NOMO-1 treated with DMSO at 0.1 percent for 48 hours (cell line): ENCODE measurements at regions not wholly inside any gene's neighbourhood (a gene's known extent, or its start where the extent isn't known, plus 50 kb on each side); places are given as distances from the start of the nearest gene placed in this dataset.

Source experiments
- DNase-seq: peaks from one replicate; lab custom pipeline; 2025; ENCODE audit not compliant: unreplicated experiment; lab: John Stamatoyannopoulos, UW

GRCh38 chr11:116563028-116563711 is 209.6 kb downstream of the BUD13 start:
- DNase-seq = no peak

GRCh38 chr11:116560589-116560988 is 212.2 kb downstream of the BUD13 start:
- no peak for DNase-seq

- DNase-seq = no peak
These were observed 214.1 kb downstream of the BUD13 start for GRCh38 chr11:116558504-116559211.

- DNase-seq = no peak
These were observed 215.5 kb downstream of the BUD13 start for GRCh38 chr11:116557282-116557681.

- no peak for DNase-seq
These were observed 216.3 kb downstream of the BUD13 start for GRCh38 chr11:116556483-116556882.

GRCh38 chr11:116553482-116553881 is 219.3 kb downstream of the BUD13 start:
- DNase-seq = no peak

- DNase-seq = no peak
These were observed 221.2 kb downstream of the BUD13 start for GRCh38 chr11:116551576-116551975.

GRCh38 chr11:116548256-116548655 is 224.5 kb downstream of the BUD13 start:
- no peak for DNase-seq

GRCh38 chr11:116547571-116547970 is 225.2 kb downstream of the BUD13 start:
- DNase-seq = no peak

- DNase-seq = no peak
These were observed 226.9 kb downstream of the BUD13 start for GRCh38 chr11:116545912-116546311.

GRCh38 chr11:116544721-116545120 is 228.1 kb downstream of the BUD13 start:
- DNase-seq = no peak

GRCh38 chr11:116543911-116544475 is 228.8 kb downstream of the BUD13 start:
- no peak for DNase-seq

GRCh38 chr11:116543099-116543498 is 229.7 kb downstream of the BUD13 start:
- no peak for DNase-seq

- DNase-seq = no peak
These were observed 230.4 kb downstream of the BUD13 start for GRCh38 chr11:116542406-116542805.

GRCh38 chr11:116541460-116541859 is 231.3 kb downstream of the BUD13 start:
- DNase-seq = no peak

GRCh38 chr11:116540645-116541304 is 232.0 kb downstream of the BUD13 start:
- DNase-seq = no peak

- no peak for DNase-seq
These were observed 232.9 kb downstream of the BUD13 start for GRCh38 chr11:116539836-116540418.

GRCh38 chr11:116539211-116539610 is 233.6 kb downstream of the BUD13 start:
- no peak for DNase-seq

- DNase-seq = no peak
These were observed 234.1 kb downstream of the BUD13 start for GRCh38 chr11:116538677-116539076.

- no peak for DNase-seq
These were observed 235.1 kb downstream of the BUD13 start for GRCh38 chr11:116537709-116538108.

- DNase-seq = no peak
These were observed 235.7 kb downstream of the BUD13 start for GRCh38 chr11:116537121-116537520.
